ENCODE measurements at regions not wholly inside any gene's neighbourhood (a gene's known extent, or its start where the extent isn't known, plus 50 kb on each side); places are given as distances from the start of the nearest gene placed in this dataset.

DNA sequence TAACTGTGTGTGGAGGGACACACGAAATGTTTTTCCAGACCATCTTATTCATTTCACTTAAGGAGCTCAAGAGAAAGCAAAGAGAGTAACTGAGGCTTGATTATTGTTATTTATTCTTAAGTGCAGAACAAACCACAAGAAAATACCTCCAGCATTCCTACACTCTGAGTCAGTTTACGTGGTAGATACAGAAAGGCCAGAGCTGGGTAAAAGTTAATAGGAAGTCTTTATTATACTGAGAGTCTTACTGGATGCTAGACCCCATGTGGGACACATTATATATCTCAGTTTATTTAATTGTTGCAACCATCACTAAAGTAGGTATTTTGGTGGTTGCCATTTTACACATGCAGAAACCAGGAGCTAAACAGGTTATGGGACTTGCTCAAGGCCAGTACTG, 261.4 kb upstream of the POU2AF2 start:
- intact Hi-C loops (cut with micrococcal nuclease; ENCODE audit: unreplicated experiment) = no loop called here
- peak; percentile 75; the same call in 1 of the 2 replicates for ATAC-seq
- POLR2A ChIA-PET = no interaction called here

DNA sequence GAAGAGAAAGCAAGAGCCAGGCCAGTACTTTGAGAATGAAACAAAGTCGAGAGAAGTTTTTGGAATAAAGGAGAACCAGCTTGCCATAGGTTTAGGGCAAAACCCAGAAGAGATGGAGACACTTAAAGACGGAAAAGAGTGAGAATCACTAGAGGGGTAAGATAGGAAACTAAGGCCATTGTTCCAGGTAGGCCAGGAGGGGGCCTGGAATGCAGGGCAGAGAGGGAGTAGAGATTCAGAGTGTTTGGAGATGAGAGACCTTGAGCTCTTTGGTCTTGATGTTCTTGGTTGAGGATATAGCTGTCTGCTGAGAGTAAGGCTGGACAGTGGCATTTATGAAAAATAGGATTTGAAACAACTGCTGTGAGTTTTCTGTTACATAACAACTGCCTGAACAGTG, 263.3 kb upstream of the POU2AF2 start:
- no TSS peak for BruUV-seq (replicated peaks)
- in situ Hi-C loops (cut with HindIII; ENCODE audit: low pct_unique_long_range_greater_than_20kb, low sequenced_read_pairs) = no loop called here
- H3K27ac ChIP-seq (ENCODE audit: low read length) = no peak overlapping the region
- CTCF ChIA-PET = no interaction called here
- TF ChIP-seq, protein P1, sequence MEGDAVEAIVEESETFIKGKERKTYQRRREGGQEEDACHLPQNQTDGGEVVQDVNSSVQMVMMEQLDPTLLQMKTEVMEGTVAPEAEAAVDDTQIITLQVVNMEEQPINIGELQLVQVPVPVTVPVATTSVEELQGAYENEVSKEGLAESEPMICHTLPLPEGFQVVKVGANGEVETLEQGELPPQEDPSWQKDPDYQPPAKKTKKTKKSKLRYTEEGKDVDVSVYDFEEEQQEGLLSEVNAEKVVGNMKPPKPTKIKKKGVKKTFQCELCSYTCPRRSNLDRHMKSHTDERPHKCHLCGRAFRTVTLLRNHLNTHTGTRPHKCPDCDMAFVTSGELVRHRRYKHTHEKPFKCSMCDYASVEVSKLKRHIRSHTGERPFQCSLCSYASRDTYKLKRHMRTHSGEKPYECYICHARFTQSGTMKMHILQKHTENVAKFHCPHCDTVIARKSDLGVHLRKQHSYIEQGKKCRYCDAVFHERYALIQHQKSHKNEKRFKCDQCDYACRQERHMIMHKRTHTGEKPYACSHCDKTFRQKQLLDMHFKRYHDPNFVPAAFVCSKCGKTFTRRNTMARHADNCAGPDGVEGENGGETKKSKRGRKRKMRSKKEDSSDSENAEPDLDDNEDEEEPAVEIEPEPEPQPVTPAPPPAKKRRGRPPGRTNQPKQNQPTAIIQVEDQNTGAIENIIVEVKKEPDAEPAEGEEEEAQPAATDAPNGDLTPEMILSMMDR (IDR thresholded peaks at IDR 0.05) = no peak
- TF ChIP-seq SIN3A (IDR thresholded peaks at IDR 0.05; ENCODE audit: borderline replicate concordance, insufficient read depth, low read depth, low read length) = no peak
- TF ChIP-seq TCF7L2 (IDR thresholded peaks at IDR 0.05; ENCODE audit: low read depth, low read length) = no peak
- no peak for TF ChIP-seq POLR2AphosphoS5 (IDR thresholded peaks at IDR 0.05; ENCODE audit: low read depth, low read length)
- TF ChIP-seq, protein P2, sequence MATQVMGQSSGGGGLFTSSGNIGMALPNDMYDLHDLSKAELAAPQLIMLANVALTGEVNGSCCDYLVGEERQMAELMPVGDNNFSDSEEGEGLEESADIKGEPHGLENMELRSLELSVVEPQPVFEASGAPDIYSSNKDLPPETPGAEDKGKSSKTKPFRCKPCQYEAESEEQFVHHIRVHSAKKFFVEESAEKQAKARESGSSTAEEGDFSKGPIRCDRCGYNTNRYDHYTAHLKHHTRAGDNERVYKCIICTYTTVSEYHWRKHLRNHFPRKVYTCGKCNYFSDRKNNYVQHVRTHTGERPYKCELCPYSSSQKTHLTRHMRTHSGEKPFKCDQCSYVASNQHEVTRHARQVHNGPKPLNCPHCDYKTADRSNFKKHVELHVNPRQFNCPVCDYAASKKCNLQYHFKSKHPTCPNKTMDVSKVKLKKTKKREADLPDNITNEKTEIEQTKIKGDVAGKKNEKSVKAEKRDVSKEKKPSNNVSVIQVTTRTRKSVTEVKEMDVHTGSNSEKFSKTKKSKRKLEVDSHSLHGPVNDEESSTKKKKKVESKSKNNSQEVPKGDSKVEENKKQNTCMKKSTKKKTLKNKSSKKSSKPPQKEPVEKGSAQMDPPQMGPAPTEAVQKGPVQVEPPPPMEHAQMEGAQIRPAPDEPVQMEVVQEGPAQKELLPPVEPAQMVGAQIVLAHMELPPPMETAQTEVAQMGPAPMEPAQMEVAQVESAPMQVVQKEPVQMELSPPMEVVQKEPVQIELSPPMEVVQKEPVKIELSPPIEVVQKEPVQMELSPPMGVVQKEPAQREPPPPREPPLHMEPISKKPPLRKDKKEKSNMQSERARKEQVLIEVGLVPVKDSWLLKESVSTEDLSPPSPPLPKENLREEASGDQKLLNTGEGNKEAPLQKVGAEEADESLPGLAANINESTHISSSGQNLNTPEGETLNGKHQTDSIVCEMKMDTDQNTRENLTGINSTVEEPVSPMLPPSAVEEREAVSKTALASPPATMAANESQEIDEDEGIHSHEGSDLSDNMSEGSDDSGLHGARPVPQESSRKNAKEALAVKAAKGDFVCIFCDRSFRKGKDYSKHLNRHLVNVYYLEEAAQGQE (IDR thresholded peaks at IDR 0.05; ENCODE audit: insufficient read depth in 1 of 2, low read depth in 2 of 2, low read length in 1 of 2) = no peak
- H3K4me3 ChIP-seq (ENCODE audit: low read depth in 2 of 2, low read length in 2 of 2) = no peak overlapping the region
- no peaks in the 10 kb centered on the region for H3K9me3 ChIP-seq (ENCODE audit: control insufficient read depth, insufficient read depth, low read depth, low read length)
- H3K36me3 ChIP-seq (ENCODE audit: control insufficient read depth, insufficient read depth, low read length) = no peaks in the 10 kb centered on the region
- intact Hi-C loops (cut with micrococcal nuclease; ENCODE audit: unreplicated experiment) = no loop called here
- no peaks in the 10 kb centered on the region for H3K4me1 ChIP-seq (ENCODE audit: control insufficient read depth, insufficient read depth, low read length)
- DNase-seq (ENCODE audit: low read depth, low spot score) = no peak
- POLR2A ChIA-PET = no interaction called here
- H3K27me3 ChIP-seq (ENCODE audit: control insufficient read depth, insufficient read depth, low read length) = no peaks in the 10 kb centered on the region
- ATAC-seq = no peak

More for the DNA sequence above, 261.4 kb upstream of the POU2AF2 start:
- CTCF ChIA-PET = no interaction called here
- H3K27me3 ChIP-seq (ENCODE audit: control insufficient read depth, insufficient read depth, low read length) = no peaks in the 10 kb centered on the region
- H3K9me3 ChIP-seq (ENCODE audit: control insufficient read depth, insufficient read depth, low read depth, low read length) = no peaks in the 10 kb centered on the region
- H3K27ac ChIP-seq (ENCODE audit: low read length) = no peak overlapping the region
- H3K4me3 ChIP-seq (ENCODE audit: low read depth in 2 of 2, low read length in 2 of 2) = no peak overlapping the region
- BruUV-seq (replicated peaks) = no TSS peak
- H3K36me3 ChIP-seq (ENCODE audit: control insufficient read depth, insufficient read depth, low read length) = no peaks in the 10 kb centered on the region
- TF ChIP-seq, protein P2 (IDR thresholded peaks at IDR 0.05; ENCODE audit: insufficient read depth in 1 of 2, low read depth in 2 of 2, low read length in 1 of 2) = no peak
- TF ChIP-seq TCF7L2 (IDR thresholded peaks at IDR 0.05; ENCODE audit: low read depth, low read length) = no peak
- TF ChIP-seq POLR2AphosphoS5 (IDR thresholded peaks at IDR 0.05; ENCODE audit: low read depth, low read length) = no peak
- no peak for DNase-seq (ENCODE audit: low read depth, low spot score)
- in situ Hi-C loops (cut with HindIII; ENCODE audit: low pct_unique_long_range_greater_than_20kb, low sequenced_read_pairs) = no loop called here
- no peaks in the 10 kb centered on the region for H3K4me1 ChIP-seq (ENCODE audit: control insufficient read depth, insufficient read depth, low read length)
